HG03039 (cell line): ENCODE measurements at regions not wholly inside any gene's neighbourhood (a gene's known extent, or its start where the extent isn't known, plus 50 kb on each side); places are given as distances from the start of the nearest gene placed in this dataset.

Source experiments
- ATAC-seq: cut with Tn5 transposase; IDR thresholded peaks from one replicate; pipeline ENCODE4 v1.9.1; 2021; ENCODE audit warnings: mild to moderate bottlenecking, moderate library complexity; ENCODE audit not compliant: unreplicated experiment

- no peak for ATAC-seq
Measured at GRCh38 chr3:31213869-31214486, 318.7 kb upstream of the STT3B start.

DNA sequence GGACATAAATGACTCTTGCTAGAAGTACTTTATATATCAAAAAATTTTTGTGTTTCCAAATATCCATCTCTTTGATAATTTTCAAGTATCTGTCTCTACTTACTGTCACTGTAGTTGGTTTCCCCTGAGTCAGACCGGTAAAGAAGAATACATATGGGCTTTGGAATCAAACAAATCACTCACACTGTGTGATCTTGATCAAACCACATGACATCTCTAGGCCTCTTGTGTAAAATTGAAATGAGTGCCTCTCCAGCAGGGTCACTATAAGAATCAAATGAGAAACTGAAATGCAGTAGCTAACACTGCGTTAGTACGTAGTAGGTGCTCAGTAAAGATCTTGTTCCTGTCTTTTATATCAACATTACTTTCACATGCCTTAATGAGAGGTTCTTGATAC lies 314.6 kb upstream of the STT3B start:
- no peak for ATAC-seq

GRCh38 chr3:31219131-31219843 lies 313.4 kb upstream of the STT3B start:
- ATAC-seq, result peak; percentile 40

DNA sequence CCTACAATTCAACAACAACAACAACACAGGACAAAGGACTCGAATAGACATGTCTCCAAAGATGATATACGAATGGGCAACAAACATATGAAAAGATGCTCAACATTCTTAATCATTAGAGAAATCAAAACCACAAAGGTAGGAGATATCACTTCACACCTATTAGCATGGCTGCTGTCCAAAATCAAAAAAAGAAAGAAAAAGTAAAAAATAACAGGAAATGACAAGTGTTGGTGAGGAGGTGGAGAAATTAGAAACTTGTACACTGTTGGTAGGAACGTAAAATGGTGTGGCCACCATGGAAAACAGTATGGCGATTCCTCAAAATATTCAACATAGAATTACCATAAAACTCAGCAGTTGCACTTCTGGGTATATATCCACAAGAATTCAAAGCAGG lies 312.3 kb upstream of the STT3B start:
- ATAC-seq, result no peak

- no peak for ATAC-seq
Measured at GRCh38 chr3:31223278-31223677, 309.4 kb upstream of the STT3B start.

DNA sequence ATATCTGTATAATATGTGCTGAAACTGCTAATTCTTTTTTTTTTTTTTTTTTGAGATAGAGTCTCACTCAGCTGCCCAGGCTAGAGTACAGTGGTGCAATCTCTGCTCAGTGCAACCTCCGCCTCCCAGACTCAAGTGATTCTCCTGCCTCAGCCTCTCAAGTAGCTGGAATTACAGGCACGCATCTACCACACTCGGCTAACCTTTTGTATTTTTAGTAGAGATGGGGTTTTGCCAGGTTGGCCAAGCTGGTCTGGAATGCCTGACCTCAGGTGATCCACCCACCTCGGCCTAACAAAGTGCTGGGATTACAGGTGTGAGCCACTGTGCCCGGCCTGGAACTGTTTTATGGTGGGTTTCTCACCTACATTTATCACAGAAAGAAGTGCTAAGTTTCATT lies 307.8 kb upstream of the STT3B start:
- no peak for ATAC-seq

DNA sequence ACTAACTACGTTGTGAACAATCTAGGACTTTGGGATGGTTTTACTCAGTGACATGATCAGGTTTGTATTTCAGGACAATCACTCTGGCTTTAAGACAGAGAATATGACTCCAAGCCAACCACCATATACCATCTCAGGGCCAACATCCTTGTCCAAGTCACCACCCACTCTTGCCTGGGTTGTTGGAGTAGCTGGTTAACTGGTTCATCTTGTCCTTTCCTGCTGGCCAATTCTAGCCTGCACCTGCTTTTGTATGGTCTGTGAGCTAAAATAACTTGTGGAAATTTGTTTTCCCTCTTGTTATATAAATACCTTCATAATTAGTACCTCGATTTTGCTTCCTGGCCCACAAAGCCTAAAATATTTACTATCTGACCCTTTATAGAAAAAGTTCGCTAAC lies 306.8 kb upstream of the STT3B start:
- ATAC-seq, result no peak

- no peak for ATAC-seq
Measured at GRCh38 chr3:31226346-31226745, 306.4 kb upstream of the STT3B start.

DNA sequence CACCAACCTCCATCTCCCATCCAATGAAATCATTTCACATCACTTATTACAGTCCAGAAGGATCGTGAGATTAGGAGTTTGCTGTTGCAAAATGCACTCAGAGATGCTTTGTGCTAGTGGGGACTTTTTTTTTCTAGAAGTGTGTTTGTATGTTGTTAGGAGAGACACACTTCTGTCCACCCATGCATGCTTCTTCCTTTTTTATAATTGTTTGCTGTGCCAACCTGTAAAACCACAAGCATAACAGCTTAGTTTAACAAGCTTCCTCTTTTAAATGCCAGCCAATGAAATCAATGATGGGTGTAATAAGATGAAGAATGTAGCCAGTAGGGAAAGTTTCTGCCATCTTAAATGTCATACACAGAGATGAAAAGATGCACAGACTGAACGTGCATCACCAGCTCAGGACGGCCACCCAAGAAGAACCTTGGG lies 305.6 kb upstream of the STT3B start:
- ATAC-seq, result no peak

DNA sequence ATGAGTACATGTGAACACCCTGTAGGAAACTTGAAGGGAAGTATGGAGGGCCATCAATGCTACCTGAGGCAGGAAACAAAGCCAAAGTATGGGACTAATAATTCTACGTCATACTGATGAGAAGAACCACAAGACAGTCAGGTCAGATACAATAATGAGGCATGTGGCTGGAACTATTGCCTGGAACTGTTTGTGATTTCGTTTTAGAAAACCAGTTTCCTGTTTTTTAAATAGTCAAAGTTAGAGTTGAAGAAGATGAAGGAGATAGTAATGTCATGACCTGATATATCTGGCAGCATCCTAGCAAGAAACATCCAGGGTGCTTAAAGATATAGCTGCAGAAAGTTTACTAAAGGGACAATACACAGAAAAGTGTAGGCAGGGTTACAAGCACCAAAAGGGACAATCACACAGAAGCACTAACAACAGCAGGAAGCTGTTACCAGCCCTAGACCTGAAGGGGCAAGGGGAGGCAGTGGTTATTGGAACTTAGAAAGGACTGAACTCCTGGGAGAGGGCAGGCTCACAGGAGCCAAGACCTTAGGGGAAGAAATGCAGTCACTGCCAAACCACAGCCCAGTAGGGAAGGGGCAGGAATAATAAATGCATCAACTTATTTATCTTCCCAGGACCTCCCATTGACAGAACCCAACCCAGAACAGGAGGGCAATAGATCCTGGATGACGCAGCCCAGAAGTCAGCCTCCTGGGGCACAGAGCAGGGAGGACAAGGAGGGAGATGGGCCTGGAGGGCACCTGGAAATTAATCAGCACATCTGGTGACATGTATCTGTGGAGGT lies 302.1 kb upstream of the STT3B start:
- ATAC-seq, result peak; percentile 36

- ATAC-seq, result no peak
Measured at GRCh38 chr3:31232055-31233025, 300.4 kb upstream of the STT3B start.

- ATAC-seq, result no peak
Measured at GRCh38 chr3:31234145-31234544, 298.6 kb upstream of the STT3B start.

DNA sequence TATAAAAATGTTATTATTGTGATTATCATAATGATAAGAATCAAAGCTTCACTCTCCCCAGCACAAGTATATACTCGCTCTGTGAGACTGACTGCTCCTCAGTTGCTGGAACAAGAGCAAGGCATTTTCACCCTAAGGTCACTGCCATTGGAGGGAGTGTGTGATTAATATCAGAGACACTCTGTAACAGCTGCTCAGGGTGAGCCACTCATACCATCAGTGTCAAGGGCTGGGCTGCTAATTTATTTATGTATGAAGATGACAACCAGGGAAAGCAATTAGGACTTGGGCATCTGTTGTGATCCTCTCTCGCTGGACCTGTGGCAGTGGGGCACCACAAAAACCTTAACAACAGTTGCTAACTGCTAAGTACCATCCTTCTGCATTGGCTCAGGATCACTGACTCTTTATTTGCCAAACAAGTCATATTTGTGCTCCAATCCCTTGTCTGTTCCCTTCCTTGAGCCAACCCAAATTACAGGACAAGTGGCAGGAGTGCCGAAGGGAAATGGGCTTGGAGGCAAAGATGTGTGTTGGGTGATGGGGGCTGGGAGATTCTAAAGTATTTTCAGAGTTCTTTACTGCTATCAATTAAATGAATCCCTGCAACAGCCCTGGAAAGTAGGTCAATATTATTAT lies 297.5 kb upstream of the STT3B start:
- no peak for ATAC-seq

DNA sequence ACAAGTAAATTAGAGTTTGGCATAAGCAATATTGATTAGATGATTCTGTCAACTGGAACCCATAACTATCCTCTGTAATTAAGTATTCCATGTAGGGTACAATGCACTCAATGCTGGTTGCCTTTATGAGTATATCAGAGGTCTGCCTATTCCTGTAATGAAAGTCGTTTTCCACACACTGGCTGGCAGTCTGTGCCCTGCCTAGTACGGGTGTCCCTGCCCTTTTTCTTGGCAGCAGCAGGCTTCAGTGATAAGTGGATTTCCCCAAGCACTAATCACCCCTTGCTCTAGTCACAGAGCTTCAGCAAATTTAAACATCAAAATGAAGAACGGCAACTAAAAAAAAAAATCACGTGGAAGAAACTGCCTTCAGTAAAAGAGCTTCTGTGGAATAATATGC lies 294.8 kb upstream of the STT3B start:
- ATAC-seq, result no peak

DNA sequence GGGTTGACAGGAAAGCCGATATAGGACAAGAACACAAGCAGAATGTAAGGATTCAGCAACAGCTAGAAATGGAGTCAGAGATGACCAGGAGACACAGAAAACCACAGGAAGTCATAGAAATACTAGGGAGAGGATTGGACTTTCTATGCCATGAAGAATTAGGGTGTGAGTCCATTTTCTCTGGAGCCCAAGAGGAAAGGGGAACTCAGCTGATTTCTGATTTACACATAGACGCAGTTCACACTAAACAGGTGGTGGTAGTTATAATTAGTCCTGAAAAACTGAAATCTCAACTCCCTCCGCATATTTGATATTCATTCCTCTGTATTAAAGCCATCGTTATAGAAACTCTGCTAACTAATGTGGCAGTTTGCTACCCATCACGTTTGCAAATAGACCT lies 292.7 kb upstream of the STT3B start:
- ATAC-seq, result no peak

- ATAC-seq, result no peak
Measured at GRCh38 chr3:31240466-31240865, 292.3 kb upstream of the STT3B start.

- peak; percentile 30 for ATAC-seq
Measured at GRCh38 chr3:31240874-31241273, 291.9 kb upstream of the STT3B start.

- ATAC-seq, result no peak
Measured at GRCh38 chr3:31241533-31241932, 291.2 kb upstream of the STT3B start.

- ATAC-seq, result peak; percentile 75
Measured at GRCh38 chr3:31242026-31242960, 290.4 kb upstream of the STT3B start.
